ENCODE measurements at regions not wholly inside any gene's neighbourhood (a gene's known extent, or its start where the extent isn't known, plus 50 kb on each side); places are given as distances from the start of the nearest gene placed in this dataset.

GRCh38 chr1:229762891-229763290 is 136.8 kb downstream of the URB2 start:
- DNase-seq = no peak

DNA sequence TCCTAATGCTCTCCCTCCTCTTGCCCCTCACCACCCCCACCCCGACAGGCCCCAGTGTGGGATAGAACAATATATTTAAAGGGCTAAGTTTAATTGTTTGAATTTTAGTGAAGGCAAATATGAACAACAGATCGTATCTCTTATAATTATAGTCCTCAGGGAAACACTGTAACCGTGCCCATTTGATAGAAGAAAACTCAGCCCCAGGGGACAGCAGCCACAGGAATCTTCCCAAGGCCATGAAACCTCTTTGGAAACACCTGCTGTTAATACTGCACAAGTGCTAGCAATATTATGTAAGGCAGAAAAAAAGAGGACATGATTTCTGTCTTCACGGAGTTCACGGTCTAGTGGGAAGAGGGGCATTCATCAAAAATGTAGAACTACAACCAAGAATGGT is 142.2 kb downstream of the URB2 start:
- DNase-seq = no peak

- no peak for DNase-seq
Observed at GRCh38 chr1:229769006-229769405, 143.0 kb downstream of the URB2 start.

- no peak for DNase-seq
Observed at GRCh38 chr1:229769809-229770208, 143.8 kb downstream of the URB2 start.

- no peak for DNase-seq
Observed at GRCh38 chr1:229778794-229779193, 152.7 kb downstream of the URB2 start.

- DNase-seq = no peak
Observed at GRCh38 chr1:229781453-229781852, 155.4 kb downstream of the URB2 start.

DNA sequence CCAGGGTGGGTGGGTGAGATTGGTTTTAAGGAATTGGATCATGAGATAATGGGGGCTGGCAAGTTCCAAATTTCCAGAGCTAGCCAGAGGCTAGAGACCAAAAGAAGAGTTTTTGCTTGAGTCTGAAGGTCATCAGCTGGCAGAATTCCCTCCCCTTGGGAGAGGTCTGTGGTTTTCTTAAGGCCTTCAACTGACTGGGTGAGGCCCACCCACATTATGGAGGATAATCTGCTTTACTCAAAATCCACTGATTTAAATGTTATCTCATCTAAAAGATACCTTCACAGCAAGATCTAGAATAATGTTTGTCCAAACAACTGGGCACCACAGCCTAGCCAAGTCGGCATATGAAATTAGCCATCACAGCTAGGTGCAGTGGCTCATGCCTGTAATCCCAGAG is 156.4 kb downstream of the URB2 start:
- DNase-seq = no peak

GRCh38 chr1:229784834-229785233 is 158.8 kb downstream of the URB2 start:
- no peak for DNase-seq

DNA sequence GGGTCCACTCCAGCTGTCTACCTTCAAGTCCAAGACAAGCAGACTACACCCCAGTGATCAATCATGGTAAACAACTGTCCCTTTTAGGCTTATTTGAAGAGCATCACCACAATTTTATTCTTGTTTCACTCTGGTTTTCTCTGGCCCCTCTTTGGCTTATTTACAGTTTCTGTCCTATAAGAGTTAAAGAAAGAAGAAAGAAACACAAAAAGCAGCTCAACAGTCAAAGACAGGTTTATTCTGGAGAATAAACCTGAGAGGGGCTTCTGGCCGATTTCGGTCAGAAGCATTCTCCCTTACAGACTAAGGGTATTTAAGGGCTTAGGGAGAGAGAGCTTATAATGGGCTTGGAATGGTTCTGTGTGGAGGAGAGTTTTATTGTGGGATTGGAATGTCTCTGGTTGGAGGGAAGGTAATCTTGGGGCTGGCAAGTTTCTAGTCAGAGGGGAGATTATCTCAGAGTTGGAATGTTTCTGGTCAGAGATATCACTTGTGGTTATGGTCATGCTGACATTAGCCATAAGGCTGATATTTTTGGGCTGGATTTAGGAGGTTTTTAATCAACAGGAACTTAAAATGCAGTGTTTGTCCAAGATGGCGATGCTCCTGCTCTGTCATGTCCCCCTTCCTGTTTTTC is 161.0 kb downstream of the URB2 start:
- no peak for DNase-seq

DNA sequence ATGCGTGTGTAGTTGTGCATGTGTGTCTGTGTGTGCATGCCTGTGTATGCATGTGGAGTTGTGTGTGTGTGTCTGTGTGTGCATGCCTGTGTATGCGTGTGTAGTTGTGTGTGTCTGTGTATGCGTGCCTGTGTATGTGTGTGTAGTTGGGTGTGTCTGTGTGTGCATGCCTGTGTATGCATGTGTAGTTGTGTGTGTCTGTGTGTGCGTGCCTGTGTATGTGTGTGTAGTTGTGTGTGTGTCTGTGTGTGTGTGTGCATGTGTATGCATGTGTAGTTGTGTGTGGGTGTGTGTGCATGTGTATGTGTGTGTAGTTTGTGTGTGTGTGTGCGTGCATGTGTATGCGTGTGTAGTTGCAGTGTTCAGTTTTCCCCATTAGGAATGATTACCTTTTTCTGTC is 162.0 kb downstream of the URB2 start:
- DNase-seq = no peak

GRCh38 chr1:229792012-229792975 is 166.2 kb downstream of the URB2 start:
- no peak for DNase-seq

DNA sequence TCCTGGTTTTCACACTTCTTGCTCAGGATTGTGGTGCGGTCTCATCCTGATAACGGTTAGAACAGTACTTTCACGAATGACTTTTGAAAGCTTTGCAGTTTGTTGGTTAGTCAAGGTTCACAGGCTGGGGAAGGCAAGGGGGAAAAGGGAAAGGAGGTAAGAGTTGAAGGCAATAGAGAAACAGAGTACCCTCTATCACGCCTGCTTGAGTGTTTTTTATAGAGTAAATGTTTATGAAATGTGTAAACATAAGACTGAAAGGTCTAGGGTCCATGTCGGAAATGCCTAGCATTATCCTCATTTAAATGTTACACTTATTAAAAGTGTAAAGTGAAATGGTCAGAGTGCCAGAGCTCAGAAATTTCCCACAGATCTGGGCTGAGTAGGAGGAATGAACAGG is 167.4 kb downstream of the URB2 start:
- DNase-seq = no peak

- no peak for DNase-seq
Observed at GRCh38 chr1:229798558-229798957, 172.5 kb downstream of the URB2 start.

DNA sequence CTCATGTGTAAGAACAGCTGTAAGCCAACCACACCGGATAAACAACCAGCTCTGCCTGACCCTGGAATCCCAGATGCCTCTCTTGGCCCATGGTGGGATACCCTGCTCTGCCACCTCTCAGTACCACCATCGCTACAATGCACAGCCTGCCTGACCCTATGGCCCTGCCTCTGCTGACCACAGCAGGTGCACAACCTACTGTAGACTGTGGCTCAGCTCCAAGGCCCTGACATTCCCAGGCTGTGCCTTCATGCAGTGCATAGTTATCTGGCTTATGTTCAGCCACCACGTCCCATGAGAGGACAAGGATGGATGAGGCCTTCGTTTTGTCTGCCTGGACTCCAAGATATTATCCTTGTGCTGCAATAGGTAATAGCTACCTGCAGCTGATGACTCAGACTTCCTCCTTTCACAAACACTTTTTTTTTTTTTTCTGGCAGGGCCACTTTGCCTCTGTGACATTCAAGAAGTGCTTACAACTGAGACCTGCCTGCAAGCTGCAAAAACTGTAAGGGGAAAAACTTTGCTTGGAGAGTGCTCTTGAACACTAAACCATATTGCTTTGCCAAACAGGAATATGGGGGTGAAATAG is 177.7 kb downstream of the URB2 start:
- no peak for DNase-seq

- DNase-seq = no peak
Observed at GRCh38 chr1:229808272-229808671, 182.2 kb downstream of the URB2 start.

DNA sequence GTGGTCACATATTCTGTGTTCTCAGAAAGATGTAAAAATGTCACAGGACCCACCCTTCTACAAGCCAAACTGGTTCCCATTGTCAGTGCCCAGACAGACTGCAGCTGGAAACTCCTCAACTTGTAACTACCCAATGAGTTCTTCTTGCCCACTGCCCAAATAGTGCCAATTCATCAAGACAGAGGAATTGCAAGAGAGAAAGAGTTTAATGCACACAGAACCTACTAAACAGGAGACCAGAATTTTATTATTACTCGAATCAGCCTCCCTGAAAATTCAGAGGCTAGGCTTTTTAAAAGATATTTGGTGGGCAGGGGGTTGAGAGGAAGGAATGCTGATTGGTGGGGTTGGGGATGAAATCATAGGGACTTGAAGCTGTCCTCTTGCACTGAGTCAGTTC is 184.1 kb downstream of the URB2 start:
- no peak for DNase-seq

- DNase-seq = no peak
Observed at GRCh38 chr1:229810961-229811360, 184.9 kb downstream of the URB2 start.

DNA sequence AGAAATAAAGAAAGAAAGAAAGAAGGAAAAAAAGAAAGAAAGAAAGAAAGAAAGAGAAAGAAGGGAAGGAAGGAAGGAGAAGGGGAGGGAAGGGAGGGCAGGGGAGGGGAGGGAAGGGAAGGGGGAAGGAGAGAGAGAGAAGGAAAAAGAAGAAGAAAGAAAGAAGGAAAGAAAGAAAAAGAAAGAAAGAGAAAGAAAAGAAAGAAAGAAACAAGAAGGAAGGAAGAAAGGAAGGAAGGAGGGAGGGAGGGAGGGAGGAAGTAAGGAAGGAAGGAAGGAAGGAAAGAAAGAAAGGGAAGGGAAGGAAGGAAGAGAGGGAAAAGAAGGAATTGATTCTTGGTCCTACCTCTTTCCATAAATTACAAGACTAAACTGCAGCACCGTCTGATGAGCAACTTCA is 186.1 kb downstream of the URB2 start:
- DNase-seq = no peak

GRCh38 chr1:229812693-229813092 is 186.6 kb downstream of the URB2 start:
- DNase-seq = no peak

DNA sequence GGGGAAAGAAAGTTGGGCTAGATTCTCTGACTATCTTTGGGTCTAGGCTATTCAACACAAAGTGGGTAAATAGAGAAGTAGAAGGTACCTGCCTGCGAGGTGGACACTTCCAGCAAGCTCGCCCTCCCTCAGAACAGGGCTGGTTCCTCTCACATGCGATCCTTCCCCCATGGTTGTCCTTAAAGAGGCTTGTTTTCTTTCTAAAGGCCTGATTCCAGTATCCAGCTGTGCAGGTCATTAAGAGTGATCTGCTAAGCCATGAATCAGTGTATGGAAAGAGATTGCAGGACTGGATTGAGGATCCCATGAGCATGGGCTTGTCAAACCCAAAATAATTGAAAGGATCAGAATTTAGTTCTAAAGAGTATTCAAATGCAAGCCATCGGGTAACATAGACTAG is 189.0 kb downstream of the URB2 start:
- no peak for DNase-seq

GRCh38 chr1:229815961-229816360 is 189.9 kb downstream of the URB2 start:
- DNase-seq = no peak

- no peak for DNase-seq
Observed at GRCh38 chr1:229817936-229818335, 191.9 kb downstream of the URB2 start.

- DNase-seq = no peak
Observed at GRCh38 chr1:229819091-229819490, 193.0 kb downstream of the URB2 start.

GRCh38 chr1:229822026-229822425 is 196.0 kb downstream of the URB2 start:
- no peak for DNase-seq

All from fibroblast of skin of abdomen (primary cell).